Nephron (organoid): ENCODE measurements at regions not wholly inside any gene's neighbourhood (a gene's known extent, or its start where the extent isn't known, plus 50 kb on each side); places are given as distances from the start of the nearest gene placed in this dataset.
"Not testable (repeated sequence)": the region's sequence is repeated elsewhere in the genome, so short reads cannot be mapped to it uniquely, and the experiment has no call there.

Source experiments
- H3K27ac Mint-ChIP-seq, 3 experiments: 2 replicates each; pipeline ENCODE4 v1.8.0; 2020; ENCODE audit warnings: mixed read lengths in 3 of 3, mild to moderate bottlenecking in 2 of 3, moderate library complexity in 1 of 3
- H3K27me3 Mint-ChIP-seq: 2 replicates; pipeline ENCODE4 v1.8.0; 2021; ENCODE audit warnings: low read depth, mild to moderate bottlenecking, moderate library complexity, mixed read lengths
- H3K36me3 Mint-ChIP-seq: 2 replicates; pipeline ENCODE4 v1.8.0; 2020; ENCODE audit warnings: low read depth, mixed read lengths
- H3K4me1 Mint-ChIP-seq: 2 replicates; pipeline ENCODE4 v1.8.0; 2020; ENCODE audit warnings: mixed read lengths
- H3K4me3 Mint-ChIP-seq, 3 experiments: 2 replicates each; pipeline ENCODE4 v1.8.0; 2020; ENCODE audit warnings: mild to moderate bottlenecking in 3 of 3, mixed read lengths in 3 of 3, moderate library complexity in 2 of 3
- H3K9me3 Mint-ChIP-seq: 2 replicates; pipeline ENCODE4 v1.8.0; 2020; ENCODE audit warnings: mixed read lengths
- TF ChIP-seq, protein P1 (sequence below), 3 experiments: fragments of 200-600 bp; sonication (generic); IDR thresholded peaks; one replicate each; pipeline ENCODE4 v1.5.0; 2021; ENCODE audit warnings: antibody characterized with exemption in 3 of 3; ENCODE audit not compliant: unreplicated experiment in 3 of 3

- Mint-ChIP-seq H3K4me3 (no peak overlapping the region), H3K9me3 (no peaks in the 10 kb centered on the region), H3K4me1 (no peaks in the 10 kb centered on the region), H3K27me3 (no peaks in the 10 kb centered on the region), H3K36me3 (no peaks in the 10 kb centered on the region), H3K27ac (no peak overlapping the region)
- TF ChIP-seq, protein P1, sequence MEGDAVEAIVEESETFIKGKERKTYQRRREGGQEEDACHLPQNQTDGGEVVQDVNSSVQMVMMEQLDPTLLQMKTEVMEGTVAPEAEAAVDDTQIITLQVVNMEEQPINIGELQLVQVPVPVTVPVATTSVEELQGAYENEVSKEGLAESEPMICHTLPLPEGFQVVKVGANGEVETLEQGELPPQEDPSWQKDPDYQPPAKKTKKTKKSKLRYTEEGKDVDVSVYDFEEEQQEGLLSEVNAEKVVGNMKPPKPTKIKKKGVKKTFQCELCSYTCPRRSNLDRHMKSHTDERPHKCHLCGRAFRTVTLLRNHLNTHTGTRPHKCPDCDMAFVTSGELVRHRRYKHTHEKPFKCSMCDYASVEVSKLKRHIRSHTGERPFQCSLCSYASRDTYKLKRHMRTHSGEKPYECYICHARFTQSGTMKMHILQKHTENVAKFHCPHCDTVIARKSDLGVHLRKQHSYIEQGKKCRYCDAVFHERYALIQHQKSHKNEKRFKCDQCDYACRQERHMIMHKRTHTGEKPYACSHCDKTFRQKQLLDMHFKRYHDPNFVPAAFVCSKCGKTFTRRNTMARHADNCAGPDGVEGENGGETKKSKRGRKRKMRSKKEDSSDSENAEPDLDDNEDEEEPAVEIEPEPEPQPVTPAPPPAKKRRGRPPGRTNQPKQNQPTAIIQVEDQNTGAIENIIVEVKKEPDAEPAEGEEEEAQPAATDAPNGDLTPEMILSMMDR (IDR thresholded peaks at IDR 0.05; ENCODE audit: unreplicated experiment in 3 of 3): no peak
These were observed 192.0 kb downstream of the CXXC4 start for GRCh38 chr4:104302731-104303130.

GRCh38 chr4:104294811-104295210 is 199.9 kb downstream of the CXXC4 start:
- no peaks in the 10 kb centered on the region for H3K27me3 Mint-ChIP-seq
- TF ChIP-seq, protein P1 (IDR thresholded peaks at IDR 0.05; ENCODE audit: unreplicated experiment in 3 of 3): no peak
- H3K9me3 Mint-ChIP-seq: no peaks in the 10 kb centered on the region
- H3K4me1 Mint-ChIP-seq: no peaks in the 10 kb centered on the region
- H3K4me3 Mint-ChIP-seq: no peak overlapping the region
- no peaks in the 10 kb centered on the region for H3K36me3 Mint-ChIP-seq
- H3K27ac Mint-ChIP-seq: no peak overlapping the region

- H3K4me1 Mint-ChIP-seq: no peaks in the 10 kb centered on the region
These were observed 207.8 kb downstream of the CXXC4 start for GRCh38 chr4:104286867-104287266.

DNA sequence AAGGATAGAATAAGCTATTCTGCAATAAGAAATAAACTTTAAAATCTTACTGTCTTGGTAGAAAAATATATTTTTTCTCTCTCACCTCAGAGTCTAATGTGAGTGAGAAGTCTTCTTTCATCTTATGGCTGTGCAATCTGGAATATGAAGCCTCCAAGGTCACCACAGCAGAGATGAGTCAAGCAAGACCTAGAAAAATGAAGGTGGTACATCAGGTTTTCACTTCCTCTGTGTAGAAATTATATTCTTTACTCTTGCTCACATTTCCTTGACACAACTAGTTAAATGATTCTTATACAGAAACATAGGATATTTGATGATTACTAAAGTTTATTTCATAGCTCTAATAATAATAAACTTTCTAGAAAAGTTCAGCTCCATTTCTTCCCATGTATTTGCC is 211.4 kb downstream of the CXXC4 start:
- TF ChIP-seq, protein P1 (IDR thresholded peaks at IDR 0.05; ENCODE audit: unreplicated experiment in 3 of 3): no peak
- no peak overlapping the region for H3K27ac Mint-ChIP-seq
- no peak overlapping the region for H3K4me3 Mint-ChIP-seq
- H3K9me3 Mint-ChIP-seq: no peaks in the 10 kb centered on the region
- no peaks in the 10 kb centered on the region for H3K36me3 Mint-ChIP-seq
- no peaks in the 10 kb centered on the region for H3K27me3 Mint-ChIP-seq
- no peaks in the 10 kb centered on the region for H3K4me1 Mint-ChIP-seq

More at GRCh38 chr4:104286867-104287266, 207.8 kb downstream of the CXXC4 start:
- no peak overlapping the region for H3K4me3 Mint-ChIP-seq
- TF ChIP-seq, protein P1 (IDR thresholded peaks at IDR 0.05; ENCODE audit: unreplicated experiment in 3 of 3): no peak
- H3K36me3 Mint-ChIP-seq: no peaks in the 10 kb centered on the region
- H3K27ac Mint-ChIP-seq: no peak overlapping the region
- no peaks in the 10 kb centered on the region for H3K9me3 Mint-ChIP-seq
- no peaks in the 10 kb centered on the region for H3K27me3 Mint-ChIP-seq

GRCh38 chr4:104279744-104280143 is 214.9 kb downstream of the CXXC4 start:
- no peaks in the 10 kb centered on the region for H3K27me3 Mint-ChIP-seq
- H3K9me3 Mint-ChIP-seq: no peaks in the 10 kb centered on the region
- H3K36me3 Mint-ChIP-seq: no peaks in the 10 kb centered on the region
- H3K27ac Mint-ChIP-seq: no peak overlapping the region
- H3K4me3 Mint-ChIP-seq: no peak overlapping the region
- TF ChIP-seq, protein P1 (IDR thresholded peaks at IDR 0.05; ENCODE audit: unreplicated experiment in 3 of 3): no peak
- no peaks in the 10 kb centered on the region for H3K4me1 Mint-ChIP-seq

GRCh38 chr4:104272966-104273365 is 221.7 kb downstream of the CXXC4 start:
- TF ChIP-seq, protein P1 (IDR thresholded peaks at IDR 0.05; ENCODE audit: unreplicated experiment in 3 of 3): no peak
- Mint-ChIP-seq H3K27me3 (no peaks in the 10 kb centered on the region), H3K9me3 (no peaks in the 10 kb centered on the region), H3K27ac (no peak overlapping the region), H3K36me3 (no peaks in the 10 kb centered on the region), H3K4me1 (no peaks in the 10 kb centered on the region), H3K4me3 (no peak overlapping the region)

GRCh38 chr4:104269603-104270002 is 225.1 kb downstream of the CXXC4 start:
- not testable (repeated sequence) for H3K4me3 Mint-ChIP-seq, H3K4me1 Mint-ChIP-seq, H3K27me3 Mint-ChIP-seq, H3K9me3 Mint-ChIP-seq, H3K27ac Mint-ChIP-seq, H3K36me3 Mint-ChIP-seq
